HFFc6 (cell line): ENCODE measurements at regions not wholly inside any gene's neighbourhood (a gene's known extent, or its start where the extent isn't known, plus 50 kb on each side); places are given as distances from the start of the nearest gene placed in this dataset.

Source experiments
- DNase-seq: peaks from one replicate; pipeline ENCODE4 v3.0.0-alpha.2; 2018
- H3K27ac Mint-ChIP-seq: 2 replicates; pipeline ENCODE4 v1.8.0; 2020; ENCODE audit warnings: mild to moderate bottlenecking, mixed read lengths
- H3K27me3 Mint-ChIP-seq: 2 replicates; pipeline ENCODE4 v1.8.0; 2021; ENCODE audit warnings: mild to moderate bottlenecking, moderate library complexity, mixed read lengths; ENCODE audit not compliant: insufficient read depth
- H3K36me3 Mint-ChIP-seq: 2 replicates; pipeline ENCODE4 v1.8.0; 2021; ENCODE audit warnings: low read depth, mixed read lengths
- H3K4me1 Mint-ChIP-seq: 2 replicates; pipeline ENCODE4 v1.8.0; 2020; ENCODE audit warnings: low read depth, mixed read lengths
- H3K4me3 Mint-ChIP-seq: 2 replicates; pipeline ENCODE4 v1.8.0; 2020; ENCODE audit warnings: mild to moderate bottlenecking, moderate library complexity, mixed read lengths
- H3K9me3 Mint-ChIP-seq: 2 replicates; pipeline ENCODE4 v1.8.0; 2020; ENCODE audit warnings: mild to moderate bottlenecking, mixed read lengths
- TF ChIP-seq, protein P1 (sequence below): fragments of 200-600 bp; sonication (generic); IDR thresholded peaks from 2 replicates; pipeline ENCODE4 v1.5.0; 2021; ENCODE audit warnings: antibody characterized with exemption, mild to moderate bottlenecking

DNA sequence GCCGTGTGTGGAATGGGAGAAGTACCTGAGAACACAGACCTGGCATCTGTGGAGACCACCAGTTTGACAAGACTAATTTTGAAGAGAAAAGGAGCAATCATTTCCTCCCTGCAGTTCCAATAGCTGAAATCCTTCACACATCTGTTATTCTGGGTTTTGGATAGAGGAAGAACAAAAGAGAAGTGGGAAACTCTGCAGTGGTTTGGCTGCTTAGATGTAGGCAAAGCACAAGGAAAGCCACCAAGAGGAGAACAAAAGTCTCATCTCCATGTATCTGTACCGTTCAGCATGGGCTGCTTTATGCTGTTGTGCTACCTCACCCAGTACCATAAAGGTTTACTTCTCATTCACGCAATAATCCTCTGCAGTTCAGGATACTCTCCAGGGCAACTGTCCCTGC, 153.1 kb upstream of the COL8A1 start:
- Mint-ChIP-seq H3K9me3 (peaks cover 27% of the 10 kb centered on the region), H3K36me3 (peaks cover 24% of the 10 kb centered on the region), H3K4me1 (peaks cover 11% of the 10 kb centered on the region), H3K4me3 (no peak overlapping the region), H3K27ac (no peak overlapping the region), H3K27me3 (no peaks in the 10 kb centered on the region)
- DNase-seq = no peak
- TF ChIP-seq, protein P1, sequence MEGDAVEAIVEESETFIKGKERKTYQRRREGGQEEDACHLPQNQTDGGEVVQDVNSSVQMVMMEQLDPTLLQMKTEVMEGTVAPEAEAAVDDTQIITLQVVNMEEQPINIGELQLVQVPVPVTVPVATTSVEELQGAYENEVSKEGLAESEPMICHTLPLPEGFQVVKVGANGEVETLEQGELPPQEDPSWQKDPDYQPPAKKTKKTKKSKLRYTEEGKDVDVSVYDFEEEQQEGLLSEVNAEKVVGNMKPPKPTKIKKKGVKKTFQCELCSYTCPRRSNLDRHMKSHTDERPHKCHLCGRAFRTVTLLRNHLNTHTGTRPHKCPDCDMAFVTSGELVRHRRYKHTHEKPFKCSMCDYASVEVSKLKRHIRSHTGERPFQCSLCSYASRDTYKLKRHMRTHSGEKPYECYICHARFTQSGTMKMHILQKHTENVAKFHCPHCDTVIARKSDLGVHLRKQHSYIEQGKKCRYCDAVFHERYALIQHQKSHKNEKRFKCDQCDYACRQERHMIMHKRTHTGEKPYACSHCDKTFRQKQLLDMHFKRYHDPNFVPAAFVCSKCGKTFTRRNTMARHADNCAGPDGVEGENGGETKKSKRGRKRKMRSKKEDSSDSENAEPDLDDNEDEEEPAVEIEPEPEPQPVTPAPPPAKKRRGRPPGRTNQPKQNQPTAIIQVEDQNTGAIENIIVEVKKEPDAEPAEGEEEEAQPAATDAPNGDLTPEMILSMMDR = no peak

DNA sequence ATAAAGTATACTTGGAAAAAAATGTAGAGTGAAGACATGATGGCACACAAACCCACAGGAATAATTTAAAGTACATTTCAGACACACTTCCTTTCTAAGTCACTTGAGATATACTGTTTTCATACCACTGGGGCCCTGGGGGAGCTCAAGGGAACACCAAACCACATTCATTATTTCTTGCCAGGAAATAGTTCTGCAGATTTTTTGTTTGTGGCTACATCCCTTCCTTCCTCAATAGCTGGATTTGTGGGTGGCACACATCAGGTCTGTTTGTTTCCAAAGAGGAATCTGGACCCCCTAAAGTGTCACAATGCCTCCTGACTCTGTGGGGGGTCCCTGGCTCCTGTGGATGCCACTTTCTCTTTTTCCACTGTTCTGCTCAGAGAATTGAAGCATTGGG, 153.5 kb upstream of the COL8A1 start:
- Mint-ChIP-seq H3K9me3 (peaks cover 27% of the 10 kb centered on the region), H3K4me1 (peaks cover 11% of the 10 kb centered on the region), H3K27me3 (no peaks in the 10 kb centered on the region), H3K4me3 (no peak overlapping the region), H3K36me3 (peaks cover 24% of the 10 kb centered on the region), H3K27ac (no peak overlapping the region)
- TF ChIP-seq, protein P1 = no peak
- DNase-seq = no peak

DNA sequence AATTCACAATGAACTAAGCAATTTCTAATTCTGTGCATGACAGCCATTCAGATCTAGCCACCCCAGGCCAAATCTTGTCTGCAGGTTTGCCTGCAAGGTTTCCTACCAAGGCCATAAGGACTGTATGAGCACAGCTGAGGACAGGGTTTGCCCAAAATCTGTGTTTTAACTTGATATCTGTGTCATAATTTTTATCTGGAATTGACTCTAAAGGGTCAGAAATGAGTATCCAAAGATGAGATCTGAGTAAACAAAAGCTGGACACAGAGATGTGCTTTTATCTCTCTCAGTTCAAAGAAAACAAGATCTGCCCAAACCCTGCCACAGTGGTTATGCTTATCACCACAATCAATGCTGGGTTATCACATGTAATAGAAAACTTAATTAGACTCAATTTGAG, 154.6 kb upstream of the COL8A1 start:
- Mint-ChIP-seq H3K27ac (no peak overlapping the region), H3K9me3 (peaks cover 19% of the 10 kb centered on the region), H3K4me1 (peaks cover 11% of the 10 kb centered on the region), H3K27me3 (no peaks in the 10 kb centered on the region), H3K4me3 (no peak overlapping the region), H3K36me3 (peaks cover 16% of the 10 kb centered on the region)
- DNase-seq = no peak
- TF ChIP-seq, protein P1 = no peak

DNA sequence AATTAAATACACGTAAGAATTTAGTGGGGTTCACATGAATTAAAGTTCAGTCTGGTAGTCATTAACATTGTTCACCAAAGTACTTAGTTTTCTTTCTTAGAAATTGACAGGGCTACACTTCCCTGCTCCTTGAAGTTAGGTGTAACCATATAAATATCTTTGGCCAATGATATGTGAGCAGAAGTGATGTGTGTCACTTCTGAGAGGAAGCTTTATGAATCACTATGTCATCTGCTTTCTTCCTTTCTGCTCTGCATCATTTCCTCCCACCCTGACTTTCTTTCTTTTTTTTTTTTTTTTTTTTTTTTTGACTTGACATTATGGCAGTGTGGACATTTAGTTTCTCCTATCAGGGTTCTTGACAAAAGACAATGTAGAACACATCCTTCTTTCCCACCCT, 156.2 kb upstream of the COL8A1 start:
- Mint-ChIP-seq H3K9me3 (peaks cover 19% of the 10 kb centered on the region), H3K27me3 (no peaks in the 10 kb centered on the region), H3K27ac (no peak overlapping the region), H3K4me3 (no peak overlapping the region), H3K4me1 (peaks cover 11% of the 10 kb centered on the region), H3K36me3 (peaks cover 17% of the 10 kb centered on the region)
- no peak for DNase-seq
- TF ChIP-seq, protein P1 = no peak

DNA sequence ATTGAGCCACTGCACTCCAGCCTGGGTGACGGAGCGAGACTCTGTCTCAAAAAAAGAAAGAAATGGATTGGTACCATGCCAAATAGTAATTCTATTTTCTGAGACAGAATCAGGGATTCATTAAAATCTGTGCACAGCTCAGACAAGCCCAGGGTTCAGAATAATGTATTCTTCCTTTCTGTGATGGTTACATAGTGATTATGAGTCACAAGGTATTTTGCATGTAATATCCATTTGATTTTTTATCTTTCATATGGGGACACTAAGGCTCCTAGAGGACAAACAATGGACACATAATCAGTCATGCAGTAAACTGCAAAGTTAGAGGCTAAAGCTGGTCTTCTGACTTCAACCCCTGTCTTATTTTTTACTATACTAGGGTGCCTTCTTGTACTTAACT, 156.8 kb upstream of the COL8A1 start:
- Mint-ChIP-seq H3K36me3 (peaks cover 23% of the 10 kb centered on the region), H3K9me3 (peaks cover 22% of the 10 kb centered on the region), H3K27me3 (no peaks in the 10 kb centered on the region), H3K27ac (no peak overlapping the region), H3K4me3 (no peak overlapping the region), H3K4me1 (peaks cover 11% of the 10 kb centered on the region)
- no peak for DNase-seq
- TF ChIP-seq, protein P1 = no peak

DNA sequence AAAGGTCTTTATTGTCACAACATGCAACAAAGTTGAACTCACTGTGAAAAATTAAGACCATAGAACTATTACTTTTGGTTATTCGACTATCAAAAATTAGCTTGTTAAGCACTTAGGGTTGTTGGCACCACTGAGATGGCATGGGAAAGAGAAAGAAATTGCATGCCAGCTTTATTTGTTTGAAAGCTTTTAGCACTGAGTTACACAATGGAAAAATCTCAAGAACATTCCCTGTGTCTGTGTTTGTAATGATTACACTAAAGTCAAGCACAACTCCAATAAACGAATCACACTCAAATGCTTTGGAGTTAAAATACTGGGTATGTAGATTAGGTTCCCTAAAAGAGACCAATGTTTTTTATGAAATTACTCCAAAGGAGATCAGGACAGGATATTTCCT, 158.6 kb upstream of the COL8A1 start:
- TF ChIP-seq, protein P1 = no peak

More for the DNA sequence above, 158.6 kb upstream of the COL8A1 start:
- Mint-ChIP-seq H3K27me3 (no peaks in the 10 kb centered on the region), H3K9me3 (peaks cover 22% of the 10 kb centered on the region), H3K4me3 (no peak overlapping the region), H3K4me1 (peaks cover 20% of the 10 kb centered on the region), H3K27ac (no peak overlapping the region), H3K36me3 (peaks cover 25% of the 10 kb centered on the region)
- DNase-seq = no peak
